Transverse colon (tissue), 4 donors: ENCODE measurements at regions not wholly inside any gene's neighbourhood (a gene's known extent, or its start where the extent isn't known, plus 50 kb on each side); places are given as distances from the start of the nearest gene placed in this dataset.

Experiments used
- EP300 ChIP-seq: sonication (generic); formaldehyde crosslinking; IDR thresholded peaks from one replicate; pipeline ENCODE4 v1.6.1; 2017; ENCODE audit warnings: antibody characterized with exemption, low read depth
- POLR2A ChIP-seq: fragments of 450-650 bp; IDR thresholded peaks from one replicate; pipeline ENCODE4 v1.6.1; 2016; ENCODE audit warnings: antibody characterized with exemption, mild to moderate bottlenecking, moderate library complexity
- POLR2AphosphoS5 ChIP-seq, 3 donors: sonication (generic); formaldehyde crosslinking; IDR thresholded peaks; one replicate each; pipeline ENCODE4 v1.6.1; 2016; ENCODE audit warnings: antibody characterized with exemption in 3 of 3
- TF ChIP-seq, protein P1 (sequence below), 5 experiments: fragments of 200-600 bp in 3 of 5; fragments of 450-650 bp in 2 of 5; sonication (generic) in 3 of 5; IDR thresholded peaks; 1 replicate in 2 of 5; 2 replicates in 3 of 5; pipeline ENCODE4 v1.5.1; 2016 to 2017; ENCODE audit warnings: antibody characterized with exemption in 5 of 5, inconsistent platforms in 3 of 5, mild to moderate bottlenecking in 2 of 5, moderate library complexity in 1 of 5

DNA sequence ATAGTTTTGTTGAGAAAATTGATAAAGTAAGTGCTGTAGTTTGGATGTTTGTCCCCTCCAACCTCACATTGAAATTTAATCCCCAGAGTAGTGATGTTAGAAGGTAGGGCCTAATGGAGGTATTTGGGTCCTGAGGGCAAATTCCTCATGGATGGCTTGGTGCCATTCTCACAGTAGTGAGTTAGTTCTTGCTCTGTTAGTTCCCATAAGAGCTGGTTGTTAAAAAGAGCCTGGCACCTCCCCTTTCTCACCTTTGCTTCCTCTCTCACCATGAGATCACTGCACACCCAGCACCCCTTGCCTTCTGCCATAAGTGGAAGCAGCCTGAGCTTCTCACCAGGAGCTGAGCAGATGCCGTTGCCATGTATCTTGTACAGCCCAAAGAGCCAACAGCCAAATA is 354.8 kb upstream of the NFIA start:
- TF ChIP-seq, protein P1, sequence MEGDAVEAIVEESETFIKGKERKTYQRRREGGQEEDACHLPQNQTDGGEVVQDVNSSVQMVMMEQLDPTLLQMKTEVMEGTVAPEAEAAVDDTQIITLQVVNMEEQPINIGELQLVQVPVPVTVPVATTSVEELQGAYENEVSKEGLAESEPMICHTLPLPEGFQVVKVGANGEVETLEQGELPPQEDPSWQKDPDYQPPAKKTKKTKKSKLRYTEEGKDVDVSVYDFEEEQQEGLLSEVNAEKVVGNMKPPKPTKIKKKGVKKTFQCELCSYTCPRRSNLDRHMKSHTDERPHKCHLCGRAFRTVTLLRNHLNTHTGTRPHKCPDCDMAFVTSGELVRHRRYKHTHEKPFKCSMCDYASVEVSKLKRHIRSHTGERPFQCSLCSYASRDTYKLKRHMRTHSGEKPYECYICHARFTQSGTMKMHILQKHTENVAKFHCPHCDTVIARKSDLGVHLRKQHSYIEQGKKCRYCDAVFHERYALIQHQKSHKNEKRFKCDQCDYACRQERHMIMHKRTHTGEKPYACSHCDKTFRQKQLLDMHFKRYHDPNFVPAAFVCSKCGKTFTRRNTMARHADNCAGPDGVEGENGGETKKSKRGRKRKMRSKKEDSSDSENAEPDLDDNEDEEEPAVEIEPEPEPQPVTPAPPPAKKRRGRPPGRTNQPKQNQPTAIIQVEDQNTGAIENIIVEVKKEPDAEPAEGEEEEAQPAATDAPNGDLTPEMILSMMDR (IDR thresholded peaks at IDR 0.05), result no peak
- no peak for TF ChIP-seq POLR2A
- no peak for TF ChIP-seq POLR2AphosphoS5 (IDR thresholded peaks at IDR 0.05)
- TF ChIP-seq EP300, result no peak
